ENCODE measurements at regions not wholly inside any gene's neighbourhood (a gene's known extent, or its start where the extent isn't known, plus 50 kb on each side); places are given as distances from the start of the nearest gene placed in this dataset.

DNA sequence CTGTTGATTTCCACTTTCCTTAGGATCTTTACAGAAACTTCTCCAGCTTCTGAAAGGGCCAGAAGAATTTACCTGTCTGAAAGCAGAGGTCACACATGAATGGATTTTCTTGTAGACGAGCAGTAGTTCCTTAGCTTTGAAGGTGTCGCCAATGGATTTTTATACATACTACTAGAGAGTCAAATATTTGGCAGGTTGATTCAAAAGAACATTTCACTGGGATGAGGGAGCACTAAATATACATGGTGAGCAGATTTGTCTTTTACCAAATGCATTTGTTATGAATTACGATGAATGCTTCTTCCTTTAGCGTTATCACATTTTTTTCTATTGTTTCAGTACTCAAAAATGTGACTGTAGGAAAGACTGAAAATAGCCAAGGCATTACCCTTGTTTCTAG is 162.3 kb downstream of the PAX1 start:
- H3K27ac ChIP-seq, result no peak overlapping the region
- no peak for TF ChIP-seq CTCF (IDR thresholded peaks at IDR 0.05)
- no peak for TF ChIP-seq POLR2A (IDR thresholded peaks at IDR 0.05)
- no peak for TF ChIP-seq POLR2AphosphoS5 (IDR thresholded peaks at IDR 0.05)
- TF ChIP-seq EP300 (IDR thresholded peaks at IDR 0.05), result no peak
- no peaks in the 10 kb centered on the region for H3K27me3 ChIP-seq
- H3K36me3 ChIP-seq, result no peaks in the 10 kb centered on the region
- H3K4me3 ChIP-seq, result no peak overlapping the region
- ATAC-seq, result no peak
- H3K4me1 ChIP-seq, result no peaks in the 10 kb centered on the region
- H3K9me3 ChIP-seq, result no peaks in the 10 kb centered on the region
- WGBS, 2 donors (ENCODE audit: low coverage in 1 of 2), result 85 to 88% methylated on average over 4 of the region's 4 CpGs

DNA sequence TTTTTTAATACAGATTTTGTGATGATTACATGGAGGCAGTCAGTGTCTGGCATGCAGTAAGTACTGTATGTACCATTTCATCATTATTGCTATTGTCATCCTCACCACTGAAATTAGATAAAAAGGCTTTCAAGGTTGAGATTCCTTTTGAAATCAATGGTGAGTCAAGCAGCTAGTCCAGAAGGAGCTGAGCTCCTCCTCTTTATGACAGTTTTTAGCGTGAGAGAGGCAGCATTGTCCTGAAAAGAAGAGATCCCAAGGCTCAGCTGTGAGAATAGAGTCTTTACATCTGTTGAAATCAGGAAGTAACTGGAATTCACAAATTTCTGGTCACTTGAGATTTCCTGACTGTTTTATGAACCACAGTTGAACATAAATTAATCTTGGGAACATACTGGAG is 161.9 kb downstream of the PAX1 start:
- Histone ChIP-seq H3K4me3 (no peak overlapping the region), H3K36me3 (no peaks in the 10 kb centered on the region), H3K4me1 (no peaks in the 10 kb centered on the region), H3K27me3 (no peaks in the 10 kb centered on the region), H3K27ac (no peak overlapping the region), H3K9me3 (no peaks in the 10 kb centered on the region)
- TF ChIP-seq EP300 (IDR thresholded peaks at IDR 0.05), result no peak
- TF ChIP-seq POLR2A (IDR thresholded peaks at IDR 0.05), result no peak
- no peak for TF ChIP-seq POLR2AphosphoS5 (IDR thresholded peaks at IDR 0.05)
- WGBS, 2 donors (ENCODE audit: low coverage in 1 of 2), result 33 to 56% methylated on average over 1 of the region's 1 CpG
- no peak for ATAC-seq

GRCh38 chr20:21862956-21863355 is 157.5 kb downstream of the PAX1 start:
- H3K4me3 ChIP-seq, result no peak overlapping the region
- H3K4me1 ChIP-seq, result no peaks in the 10 kb centered on the region
- WGBS, 2 donors (ENCODE audit: low coverage in 1 of 2), result 88% methylated on average over 5 to 8 of the region's 10 CpGs
- no peaks in the 10 kb centered on the region for H3K9me3 ChIP-seq
- H3K27me3 ChIP-seq, result no peaks in the 10 kb centered on the region
- H3K36me3 ChIP-seq, result no peaks in the 10 kb centered on the region
- no peak for ATAC-seq
- no peak for TF ChIP-seq EP300 (IDR thresholded peaks at IDR 0.05)
- no peak for TF ChIP-seq POLR2A (IDR thresholded peaks at IDR 0.05)
- TF ChIP-seq CTCF (IDR thresholded peaks at IDR 0.05), result no peak
- no peak for TF ChIP-seq POLR2AphosphoS5 (IDR thresholded peaks at IDR 0.05)
- no peak overlapping the region for H3K27ac ChIP-seq

- no peak for ATAC-seq
- H3K4me1 ChIP-seq, result no peaks in the 10 kb centered on the region
- no peaks in the 10 kb centered on the region for H3K27me3 ChIP-seq
- WGBS, 2 donors (ENCODE audit: low coverage in 1 of 2), result 40 to 49% methylated on average over 4 to 10 of the region's 10 CpGs
- no peak overlapping the region for H3K27ac ChIP-seq
- no peaks in the 10 kb centered on the region for H3K36me3 ChIP-seq
- TF ChIP-seq POLR2AphosphoS5 (IDR thresholded peaks at IDR 0.05) (no peak), POLR2A (IDR thresholded peaks at IDR 0.05) (no peak), CTCF (IDR thresholded peaks at IDR 0.05) (no peak), EP300 (IDR thresholded peaks at IDR 0.05) (no peak)
- no peak overlapping the region for H3K4me3 ChIP-seq
- H3K9me3 ChIP-seq, result no peaks in the 10 kb centered on the region
These were observed 156.9 kb downstream of the PAX1 start for GRCh38 chr20:21862259-21862946.

DNA sequence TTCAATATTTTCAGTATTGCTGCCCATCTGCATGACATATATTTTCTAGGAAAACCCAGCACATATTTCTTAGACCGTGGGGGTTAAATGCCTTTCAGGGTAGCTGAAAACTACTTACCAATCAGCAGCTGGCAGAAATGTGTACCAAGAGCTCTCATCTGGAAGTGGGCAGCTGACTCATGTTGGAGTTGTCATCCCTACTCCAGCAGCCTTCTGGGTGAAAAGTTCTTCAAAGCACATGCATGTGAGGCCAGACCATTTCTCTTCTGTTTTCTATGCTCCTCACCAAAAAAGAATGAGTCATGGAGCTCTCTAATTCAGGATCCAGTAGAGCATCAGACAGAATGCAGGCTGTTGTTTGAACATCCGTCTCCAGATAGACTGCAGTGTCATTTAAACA is 135.5 kb downstream of the PAX1 start:
- Histone ChIP-seq H3K4me3 (no peak overlapping the region), H3K9me3 (no peaks in the 10 kb centered on the region), H3K27ac (no peak overlapping the region), H3K36me3 (no peaks in the 10 kb centered on the region), H3K4me1 (no peaks in the 10 kb centered on the region), H3K27me3 (no peaks in the 10 kb centered on the region)
- WGBS, 2 donors (ENCODE audit: low coverage in 1 of 2), result 40 to 77% methylated on average over 1 to 2 of the region's 2 CpGs
- no peak for ATAC-seq
- TF ChIP-seq POLR2A (IDR thresholded peaks at IDR 0.05) (no peak), POLR2AphosphoS5 (IDR thresholded peaks at IDR 0.05) (no peak), CTCF (IDR thresholded peaks at IDR 0.05) (no peak), EP300 (IDR thresholded peaks at IDR 0.05) (no peak)
